Endothelial cell of umbilical vein (primary cell): ENCODE measurements at regions not wholly inside any gene's neighbourhood (a gene's known extent, or its start where the extent isn't known, plus 50 kb on each side); places are given as distances from the start of the nearest gene placed in this dataset.

ENCODE experiments used
- BruUV-seq: library from RNA; stranded (reverse); fragments of 400-500 nt; replicated peaks from 2 replicates; lab custom pipeline; 2021; lab: Mats Ljungman, UMichigan
- CTCF ChIA-PET: fragments of 300-600, 350-600 bp; sonication (Branson Sonifier 250); formaldehyde crosslinking; loops from one replicate; lab custom pipeline; 2021; ENCODE audit warnings: antibody characterized with exemption, inconsistent platforms; lab: Charles Lee
- POLR2A ChIA-PET: fragments of 300-600, 350-600 bp; sonication (Branson Sonifier 250); formaldehyde crosslinking; loops from one replicate; lab custom pipeline; 2021; ENCODE audit warnings: antibody characterized with exemption, inconsistent platforms; lab: Charles Lee
- DNase-seq: peaks from one replicate; pipeline ENCODE4 v3.0.0-alpha.2; 2011; ENCODE audit warnings: low read depth, low spot score
- FAIRE-seq: peaks from 2 replicates; lab custom pipeline; 2011; peaks lifted over from hg19 to GRCh38; lab: Jason Lieb, UNC
- H2AFZ ChIP-seq: 2 replicates; pipeline ENCODE4 v1.6.0; 2012; ENCODE audit warnings: low read depth, low read length, control low read depth, inconsistent platforms
- H3K27ac ChIP-seq: 2 replicates; pipeline ENCODE4 v1.5.1; 2011; ENCODE audit warnings: low read depth, mild to moderate bottlenecking, control low read depth, low read length, moderate library complexity; ENCODE audit not compliant: insufficient read depth
- H3K27me3 ChIP-seq, 2 experiments: 2 replicates each; pipeline versions ENCODE4 v1.6.0 to v1.6.1; 2011; ENCODE audit warnings: low read length in 2 of 2, mixed read lengths in 1 of 2; ENCODE audit not compliant: control insufficient read depth in 2 of 2, insufficient read depth in 2 of 2
- H3K36me3 ChIP-seq, 2 experiments: 2 replicates in 1 of 2; 3 replicates in 1 of 2; pipeline ENCODE4 v1.5.1; 2011; ENCODE audit warnings: low read length in 2 of 2, mild to moderate bottlenecking in 1 of 2, moderate library complexity in 1 of 2; ENCODE audit not compliant: control insufficient read depth in 2 of 2, insufficient read depth in 2 of 2; ENCODE audit errors: extremely low read depth in 1 of 2
- H3K4me1 ChIP-seq: 3 replicates; pipeline ENCODE4 v1.5.1; 2011; ENCODE audit warnings: mild to moderate bottlenecking, low read length; ENCODE audit not compliant: control insufficient read depth, insufficient read depth; ENCODE audit errors: extremely low read depth
- H3K4me2 ChIP-seq: 2 replicates; pipeline ENCODE4 v1.6.1; 2011; ENCODE audit warnings: low read length, control low read depth, mixed read lengths; ENCODE audit not compliant: insufficient read depth
- H3K4me3 ChIP-seq, 3 experiments: fragments of 200-600 bp in 1 of 3; sonication (generic), shearing (Covaris generic) in 1 of 3; replicated peaks in 1 of 3; 2 replicates each; pipeline ENCODE4 v1.5.1; 2011 to 2016; ENCODE audit warnings: control low read depth in 3 of 3, low read length in 3 of 3, mild to moderate bottlenecking in 2 of 3, inconsistent platforms in 1 of 3, low read depth in 1 of 3, moderate library complexity in 1 of 3; ENCODE audit not compliant: insufficient read depth in 1 of 3
- H3K79me2 ChIP-seq: 2 replicates; pipeline ENCODE4 v1.6.0; 2012; ENCODE audit warnings: low read length, inconsistent platforms; ENCODE audit not compliant: control insufficient read depth, insufficient read depth
- H3K9ac ChIP-seq: replicated peaks from 2 replicates; pipeline ENCODE3; 2011; ENCODE audit warnings: low read length, control low read depth; ENCODE audit not compliant: insufficient read depth; ENCODE audit errors: extremely low read depth
- H3K9me1 ChIP-seq: replicated peaks from 3 replicates; pipeline ENCODE4 v1.6.0; 2011; ENCODE audit warnings: mild to moderate bottlenecking, low read length; ENCODE audit not compliant: control insufficient read depth, insufficient read depth; ENCODE audit errors: extremely low read depth
- H3K9me3 ChIP-seq: replicated peaks from 2 replicates; pipeline ENCODE4 v1.5.1; 2012; ENCODE audit warnings: low read length, inconsistent platforms; ENCODE audit not compliant: control insufficient read depth, insufficient read depth
- H4K20me1 ChIP-seq: replicated peaks from 2 replicates; pipeline ENCODE3; 2011; ENCODE audit warnings: mild to moderate bottlenecking, low read length; ENCODE audit not compliant: control insufficient read depth, insufficient read depth; ENCODE audit errors: extremely low read depth
- EZH2 ChIP-seq: IDR thresholded peaks from 2 replicates; pipeline ENCODE4 v1.6.1; 2012; ENCODE audit warnings: borderline replicate concordance, low read depth, mild to moderate bottlenecking, moderate library complexity, low read length, inconsistent platforms; ENCODE audit not compliant: severe bottlenecking
- FOS ChIP-seq: IDR thresholded peaks from 2 replicates; pipeline ENCODE4 v1.6.1; 2011; ENCODE audit warnings: mild to moderate bottlenecking, low read length, moderate library complexity, borderline replicate concordance; ENCODE audit not compliant: insufficient read depth
- GATA2 ChIP-seq: IDR thresholded peaks from 2 replicates; pipeline ENCODE4 v1.7.0; 2011; ENCODE audit warnings: low read depth, mild to moderate bottlenecking, moderate library complexity, mixed read lengths, low read length; ENCODE audit not compliant: insufficient read length, insufficient read depth
- JUN ChIP-seq: IDR thresholded peaks from 2 replicates; pipeline ENCODE4 v1.6.1; 2011; ENCODE audit warnings: borderline replicate concordance, low read depth; ENCODE audit not compliant: insufficient read length, insufficient read depth
- MYC ChIP-seq: IDR thresholded peaks from one replicate; pipeline ENCODE4 v1.6.1; 2011; ENCODE audit warnings: mild to moderate bottlenecking, low read depth, low read length
- POLR2A ChIP-seq: IDR thresholded peaks from 2 replicates; pipeline ENCODE4 v1.6.1; 2012; ENCODE audit warnings: low read depth, mild to moderate bottlenecking, control low read depth, low read length
- POLR2AphosphoS5 ChIP-seq: IDR thresholded peaks from 2 replicates; pipeline ENCODE4 v1.6.1; 2012; ENCODE audit warnings: low read depth, mild to moderate bottlenecking, control low read depth, low read length, moderate library complexity; ENCODE audit not compliant: insufficient read depth
- dilution Hi-C: fragments of 300-500 bp; cut with MboI; formaldehyde crosslinking; loops from one replicate; pipeline ENCODE4 v1.15.0; 2019; ENCODE audit warnings: low sequenced_read_pairs; ENCODE audit not compliant: extremely low pct_ligation_motif_present
- intact Hi-C: fragments of 100-400 bp; cut with micrococcal nuclease; formaldehyde crosslinking; loops from one replicate; pipeline ENCODE4 v1.10.0; 2022
- TF ChIP-seq, protein P1 (sequence below), 2 donors: IDR thresholded peaks; 1 replicate in 1 of 2; 2 replicates in 1 of 2; pipeline ENCODE4 v1.5.1; 2011; ENCODE audit warnings: low read length in 2 of 2, mild to moderate bottlenecking in 2 of 2, moderate library complexity in 2 of 2, control low read depth in 1 of 2, inconsistent platforms in 1 of 2, low read depth in 1 of 2; ENCODE audit not compliant: insufficient read depth in 1 of 2; ENCODE audit errors: extremely low read depth in 1 of 2
- TF ChIP-seq, protein P2 (sequence below): IDR thresholded peaks from 2 replicates; pipeline ENCODE4 v1.6.1; 2011; ENCODE audit not compliant: insufficient read depth, insufficient read length

DNA sequence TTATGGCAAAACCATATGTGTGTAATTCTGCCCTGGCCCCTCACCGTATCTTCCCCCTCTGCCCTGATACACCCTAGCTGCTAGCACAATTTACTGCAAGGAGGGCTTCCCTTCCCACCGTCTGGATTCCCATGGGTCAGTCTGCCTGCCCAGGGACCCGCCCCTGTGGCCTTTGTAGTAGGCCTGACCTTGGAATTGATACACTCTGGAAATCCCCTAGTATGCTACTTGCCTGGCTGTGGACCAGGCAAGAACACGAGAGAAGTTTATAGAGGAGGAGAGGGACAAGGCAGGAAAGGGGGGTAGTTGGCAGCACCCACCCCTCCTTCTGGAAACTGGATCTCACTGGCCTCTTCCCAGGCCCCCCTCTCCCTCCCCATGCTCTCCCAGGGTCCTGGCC lies 115.8 kb upstream of the CCL21 start:
- no TSS peak for BruUV-seq
- Histone ChIP-seq H2AFZ (no peak overlapping the region), H3K9me3 (no peaks in the 10 kb centered on the region), H3K27me3 (peaks cover 8 to 9% of the 10 kb centered on the region in 2 experiments), H3K4me3 (no peak overlapping the region), H3K4me1 (no peaks in the 10 kb centered on the region), H3K36me3 (no peaks in the 10 kb centered on the region), H3K4me2 (no peak overlapping the region), H3K27ac (no peak overlapping the region), H3K79me2 (no peaks in the 10 kb centered on the region), H4K20me1 (no peaks in the 10 kb centered on the region), H3K9ac (no peak overlapping the region), H3K9me1 (no peaks in the 10 kb centered on the region)
- FAIRE-seq (no peak), DNase-seq (no peak)
- POLR2A ChIA-PET: no interaction called here
- intact Hi-C loops: no loop called here
- no peak for TF ChIP-seq POLR2AphosphoS5
- TF ChIP-seq GATA2: no peak
- no peak for TF ChIP-seq FOS
- TF ChIP-seq, protein P1, sequence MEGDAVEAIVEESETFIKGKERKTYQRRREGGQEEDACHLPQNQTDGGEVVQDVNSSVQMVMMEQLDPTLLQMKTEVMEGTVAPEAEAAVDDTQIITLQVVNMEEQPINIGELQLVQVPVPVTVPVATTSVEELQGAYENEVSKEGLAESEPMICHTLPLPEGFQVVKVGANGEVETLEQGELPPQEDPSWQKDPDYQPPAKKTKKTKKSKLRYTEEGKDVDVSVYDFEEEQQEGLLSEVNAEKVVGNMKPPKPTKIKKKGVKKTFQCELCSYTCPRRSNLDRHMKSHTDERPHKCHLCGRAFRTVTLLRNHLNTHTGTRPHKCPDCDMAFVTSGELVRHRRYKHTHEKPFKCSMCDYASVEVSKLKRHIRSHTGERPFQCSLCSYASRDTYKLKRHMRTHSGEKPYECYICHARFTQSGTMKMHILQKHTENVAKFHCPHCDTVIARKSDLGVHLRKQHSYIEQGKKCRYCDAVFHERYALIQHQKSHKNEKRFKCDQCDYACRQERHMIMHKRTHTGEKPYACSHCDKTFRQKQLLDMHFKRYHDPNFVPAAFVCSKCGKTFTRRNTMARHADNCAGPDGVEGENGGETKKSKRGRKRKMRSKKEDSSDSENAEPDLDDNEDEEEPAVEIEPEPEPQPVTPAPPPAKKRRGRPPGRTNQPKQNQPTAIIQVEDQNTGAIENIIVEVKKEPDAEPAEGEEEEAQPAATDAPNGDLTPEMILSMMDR (IDR thresholded peaks at IDR 0.05; ENCODE audit: extremely low read depth in 1 of 2, insufficient read depth in 1 of 2, low read depth in 1 of 2, low read length in 2 of 2): no peak
- TF ChIP-seq, protein P2, sequence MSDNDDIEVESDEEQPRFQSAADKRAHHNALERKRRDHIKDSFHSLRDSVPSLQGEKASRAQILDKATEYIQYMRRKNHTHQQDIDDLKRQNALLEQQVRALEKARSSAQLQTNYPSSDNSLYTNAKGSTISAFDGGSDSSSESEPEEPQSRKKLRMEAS: no peak
- TF ChIP-seq JUN: no peak
- TF ChIP-seq POLR2A: no peak
- TF ChIP-seq EZH2: no peak
- TF ChIP-seq MYC: no peak
- CTCF ChIA-PET: no interaction called here
- dilution Hi-C loops: no loop called here
